GM18508 (cell line): ENCODE measurements at regions not wholly inside any gene's neighbourhood (a gene's known extent, or its start where the extent isn't known, plus 50 kb on each side); places are given as distances from the start of the nearest gene placed in this dataset.

Source experiments
- ATAC-seq: cut with Tn5 transposase; IDR thresholded peaks from one replicate; pipeline ENCODE4 v1.9.1; 2021; ENCODE audit warnings: moderate number of reproducible peaks; ENCODE audit not compliant: insufficient read depth, unreplicated experiment

GRCh38 chr2:207233731-207234130, 68.0 kb upstream of the KLF7 start:
- ATAC-seq, result no peak

- no peak for ATAC-seq
Measured at GRCh38 chr2:207235621-207236020, 69.9 kb upstream of the KLF7 start.

GRCh38 chr2:207236156-207236935, 70.6 kb upstream of the KLF7 start:
- ATAC-seq, result no peak

GRCh38 chr2:207238831-207239701, 73.3 kb upstream of the KLF7 start:
- ATAC-seq, result no peak

GRCh38 chr2:207239754-207240494, 74.2 kb upstream of the KLF7 start:
- peak; percentile 63 for ATAC-seq

- no peak for ATAC-seq
Measured at GRCh38 chr2:207240649-207241048, 74.9 kb upstream of the KLF7 start.

GRCh38 chr2:207241198-207241597, 75.5 kb upstream of the KLF7 start:
- no peak for ATAC-seq

GRCh38 chr2:207243601-207244000, 77.9 kb upstream of the KLF7 start:
- ATAC-seq, result no peak

GRCh38 chr2:207244971-207245925, 79.5 kb upstream of the KLF7 start:
- no peak for ATAC-seq

GRCh38 chr2:207248702-207249377, 83.1 kb upstream of the KLF7 start:
- no peak for ATAC-seq

- ATAC-seq, result no peak
Measured at GRCh38 chr2:207251022-207251421, 85.3 kb upstream of the KLF7 start.

GRCh38 chr2:207251573-207252192, 85.9 kb upstream of the KLF7 start:
- no peak for ATAC-seq

- ATAC-seq, result no peak
Measured at GRCh38 chr2:207252416-207252815, 86.7 kb upstream of the KLF7 start.

GRCh38 chr2:207252979-207253645, 87.4 kb upstream of the KLF7 start:
- ATAC-seq, result no peak

GRCh38 chr2:207253666-207254345, 88.1 kb upstream of the KLF7 start:
- ATAC-seq, result no peak

GRCh38 chr2:207254591-207255464, 89.1 kb upstream of the KLF7 start:
- no peak for ATAC-seq
